ENCODE measurements at regions not wholly inside any gene's neighbourhood (a gene's known extent, or its start where the extent isn't known, plus 50 kb on each side); places are given as distances from the start of the nearest gene placed in this dataset.

GRCh38 chr1:59026472-59026948, 242.7 kb upstream of the JUN start:
- no peak for DNase-seq (ENCODE audit: low spot score)

GRCh38 chr1:59027177-59027576, 243.3 kb upstream of the JUN start:
- no peak for DNase-seq (ENCODE audit: low spot score)

GRCh38 chr1:59028048-59028447, 244.2 kb upstream of the JUN start:
- DNase-seq (ENCODE audit: low spot score) = no peak

GRCh38 chr1:59029411-59030167, 245.7 kb upstream of the JUN start:
- no peak for DNase-seq (ENCODE audit: low spot score)

GRCh38 chr1:59032228-59032627, 248.4 kb upstream of the JUN start:
- DNase-seq (ENCODE audit: low spot score) = no peak

- DNase-seq (ENCODE audit: low spot score) = no peak
These were observed 249.9 kb upstream of the JUN start for GRCh38 chr1:59033761-59034160.

- no peak for DNase-seq (ENCODE audit: low spot score)
These were observed 251.1 kb upstream of the JUN start for GRCh38 chr1:59034925-59035324.

- DNase-seq (ENCODE audit: low spot score) = no peak
These were observed 255.7 kb upstream of the JUN start for GRCh38 chr1:59039551-59039950.

GRCh38 chr1:59040486-59040885, 256.4 kb upstream of the FGGY start:
- no peak for DNase-seq (ENCODE audit: low spot score)

- no peak for DNase-seq (ENCODE audit: low spot score)
These were observed 255.1 kb upstream of the FGGY start for GRCh38 chr1:59041646-59042277.

GRCh38 chr1:59043796-59044195, 253.1 kb upstream of the FGGY start:
- no peak for DNase-seq (ENCODE audit: low spot score)

- no peak for DNase-seq (ENCODE audit: low spot score)
These were observed 252.3 kb upstream of the FGGY start for GRCh38 chr1:59044535-59045121.

- no peak for DNase-seq (ENCODE audit: low spot score)
These were observed 251.8 kb upstream of the FGGY start for GRCh38 chr1:59045137-59045536.

GRCh38 chr1:59045636-59046035, 251.3 kb upstream of the FGGY start:
- DNase-seq (ENCODE audit: low spot score) = no peak

GRCh38 chr1:59046134-59046533, 250.8 kb upstream of the FGGY start:
- DNase-seq (ENCODE audit: low spot score) = no peak

GRCh38 chr1:59046730-59047157, 250.2 kb upstream of the FGGY start:
- no peak for DNase-seq (ENCODE audit: low spot score)

- DNase-seq (ENCODE audit: low spot score) = no peak
These were observed 245.9 kb upstream of the FGGY start for GRCh38 chr1:59051007-59051406.

GRCh38 chr1:59052166-59052590, 244.7 kb upstream of the FGGY start:
- DNase-seq (ENCODE audit: low spot score) = no peak

- no peak for DNase-seq (ENCODE audit: low spot score)
These were observed 242.7 kb upstream of the FGGY start for GRCh38 chr1:59054172-59054571.

GRCh38 chr1:59055908-59056719, 240.8 kb upstream of the FGGY start:
- DNase-seq (ENCODE audit: low spot score) = no peak

GRCh38 chr1:59057211-59057694, 239.6 kb upstream of the FGGY start:
- DNase-seq (ENCODE audit: low spot score) = no peak

- DNase-seq (ENCODE audit: low spot score) = no peak
These were observed 239.1 kb upstream of the FGGY start for GRCh38 chr1:59057796-59058195.

Data from D341Med (cell line).